ENCODE measurements at regions not wholly inside any gene's neighbourhood (a gene's known extent, or its start where the extent isn't known, plus 50 kb on each side); places are given as distances from the start of the nearest gene placed in this dataset.

DNA sequence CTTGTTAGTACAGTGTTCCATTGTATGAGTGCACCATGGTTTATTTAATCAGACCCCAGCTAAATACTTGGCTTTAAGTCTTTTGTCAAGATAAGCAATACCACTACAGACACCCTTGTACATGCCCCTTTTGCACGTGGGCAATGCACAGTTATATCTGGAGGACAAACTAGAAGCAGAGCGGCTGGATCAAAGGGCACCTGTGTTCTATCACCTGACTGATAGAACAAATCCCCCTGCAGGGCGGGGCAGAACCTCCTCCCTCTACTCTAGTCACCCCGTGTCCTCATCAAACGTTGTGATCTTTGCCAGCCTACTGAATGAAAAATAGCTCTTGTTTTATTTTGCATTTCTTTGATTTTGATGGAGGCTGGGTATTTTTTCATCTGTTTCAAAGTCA is 314.9 kb downstream of the TLE3 start:
- intact Hi-C loops (cut with micrococcal nuclease), result loop anchor here (5.0 kb wide), 1 partner anchor 36 kb away; no protein-coding TSS in a partner anchor

DNA sequence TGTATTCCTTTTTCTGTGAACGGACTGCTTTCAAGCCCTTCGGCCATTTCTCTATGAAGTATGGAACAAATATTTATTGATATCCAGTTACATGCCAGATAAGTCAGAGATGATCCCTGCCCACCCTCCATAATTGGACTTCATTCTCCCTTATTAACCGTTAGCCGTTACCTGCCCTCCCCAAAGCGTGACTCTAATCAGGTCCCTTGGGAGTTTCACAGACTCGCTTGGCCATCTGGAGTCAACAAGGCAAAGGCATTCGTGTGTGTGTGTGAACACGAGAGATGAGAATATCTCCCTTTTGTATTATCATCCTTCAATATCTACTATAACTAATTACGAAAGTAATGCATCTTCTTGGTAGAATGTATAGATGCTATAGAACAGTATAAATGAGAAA is 314.5 kb downstream of the TLE3 start:
- intact Hi-C loops (cut with micrococcal nuclease), result loop anchor here (5.0 kb wide), 1 partner anchor 36 kb away; no protein-coding TSS in a partner anchor

DNA sequence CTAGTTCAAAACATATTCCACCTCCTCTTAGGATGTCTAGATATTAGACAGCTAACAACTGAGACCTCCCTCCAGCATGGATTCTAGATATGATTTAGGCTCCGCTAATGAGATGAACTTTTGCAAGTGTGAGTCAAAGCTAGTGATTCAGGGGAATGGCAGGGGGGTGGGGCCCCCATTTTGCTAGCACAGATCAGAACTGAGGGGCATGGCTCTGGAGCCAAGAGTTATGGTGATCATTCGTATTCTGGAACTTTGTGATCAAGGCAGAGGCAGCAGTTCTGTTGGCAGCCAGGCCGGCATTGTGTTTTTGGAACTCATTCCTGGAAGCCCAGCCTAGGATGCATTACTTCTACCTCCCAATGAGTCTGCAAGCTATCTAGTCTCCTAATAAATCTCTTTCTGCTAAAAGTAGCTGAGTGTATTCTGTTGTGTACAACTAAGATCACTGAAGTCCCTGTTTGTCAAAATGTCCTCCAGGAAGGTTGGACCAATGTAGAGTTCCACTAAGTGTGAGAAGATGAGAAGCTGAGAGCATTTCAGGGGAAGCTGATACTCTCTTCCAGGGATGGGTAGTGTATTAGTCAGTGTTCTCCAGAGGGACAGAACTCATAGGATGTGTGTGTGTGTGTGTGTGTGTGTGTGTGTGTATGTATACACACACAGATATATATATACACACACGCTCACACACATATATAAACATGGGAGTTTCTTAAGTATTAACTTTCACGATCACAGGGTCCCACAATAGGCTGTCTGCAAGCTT is 312.7 kb downstream of the TLE3 start:
- intact Hi-C loops (cut with micrococcal nuclease), result loop anchor here (5.0 kb wide), 1 partner anchor 38 kb away; no protein-coding TSS in a partner anchor

DNA sequence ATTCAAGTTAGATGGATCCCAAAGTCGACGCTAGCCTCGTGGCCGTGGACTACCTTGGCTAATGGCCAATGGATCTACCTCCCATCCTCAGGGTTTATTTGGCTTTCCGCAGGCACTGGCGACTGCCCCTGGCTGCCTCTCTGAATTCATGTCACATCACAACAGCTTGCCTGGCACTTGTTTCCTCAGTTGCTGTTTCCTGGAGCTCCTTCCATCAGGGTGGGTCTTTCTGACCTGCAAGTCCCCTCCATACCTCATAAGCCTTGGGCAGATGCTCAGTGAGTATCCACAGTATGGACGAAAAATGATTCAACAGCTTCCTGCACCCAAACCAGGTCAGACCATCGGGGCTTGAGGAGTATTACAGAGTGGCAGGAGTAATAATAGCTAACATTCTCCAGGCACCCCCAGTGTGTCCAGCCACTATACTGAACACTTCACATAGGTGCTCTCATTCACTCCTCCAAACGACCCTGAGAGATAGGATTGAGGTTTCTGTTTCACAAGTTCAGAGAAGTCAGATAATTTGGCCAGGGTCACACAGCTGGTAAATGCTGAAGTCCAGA is 311.5 kb downstream of the TLE3 start:
- intact Hi-C loops (cut with micrococcal nuclease), result no loop called here

DNA sequence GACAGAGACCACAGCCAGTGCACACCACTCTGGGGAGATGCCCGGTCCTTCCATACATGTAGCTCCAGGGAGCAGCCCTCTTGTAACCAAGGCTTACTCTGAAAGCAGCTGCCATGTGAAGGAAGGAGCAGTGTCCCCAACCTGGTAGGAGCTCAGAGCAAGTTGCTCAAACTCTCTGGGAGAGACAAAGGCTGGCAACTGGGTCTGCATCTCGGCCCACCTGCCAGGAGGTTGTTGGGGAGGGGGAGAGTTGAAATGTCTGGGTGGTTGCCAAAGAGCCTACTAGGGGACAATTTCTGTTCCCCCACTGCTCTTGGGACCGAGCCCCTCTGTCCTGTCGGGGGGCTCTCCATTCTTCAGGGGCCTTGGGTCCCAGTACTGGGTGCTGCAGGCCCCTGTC is 309.9 kb downstream of the TLE3 start:
- intact Hi-C loops (cut with micrococcal nuclease), result no loop called here

DNA sequence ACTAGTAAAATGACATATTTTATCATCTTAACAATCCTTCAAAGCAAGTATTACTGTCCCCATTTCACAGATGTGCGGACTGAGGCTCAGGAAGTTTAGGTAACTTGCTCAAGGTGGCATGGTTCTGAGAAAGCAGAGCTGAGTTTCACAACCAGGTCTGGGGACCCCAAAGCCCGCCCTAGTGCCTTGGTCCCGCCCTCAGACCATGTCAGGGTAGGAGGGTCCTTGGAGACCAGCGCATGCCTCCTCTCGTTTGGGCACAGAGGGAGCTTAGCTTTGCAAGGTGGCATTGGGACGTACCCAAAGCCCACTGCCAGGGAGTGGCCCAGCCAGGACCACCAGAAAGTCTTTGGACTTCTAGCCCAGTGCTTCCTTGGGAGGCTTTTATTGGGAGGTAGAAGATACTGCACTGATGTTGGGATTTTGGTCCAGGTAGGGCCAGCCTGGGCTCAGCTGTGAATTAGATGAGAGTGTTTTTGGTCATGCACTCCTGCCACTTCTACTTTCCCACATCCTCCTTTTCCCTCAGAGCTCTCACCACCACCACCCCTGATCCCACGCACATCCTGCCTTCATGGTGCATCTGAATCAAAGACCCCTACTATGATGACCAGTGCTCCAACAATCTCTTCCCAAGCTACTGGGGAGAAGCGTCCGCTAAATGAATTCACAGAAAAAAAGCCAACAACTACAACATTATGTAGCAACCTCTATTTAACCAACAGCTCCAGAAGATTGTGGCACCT is 307.9 kb downstream of the TLE3 start:
- intact Hi-C loops (cut with micrococcal nuclease), result no loop called here

DNA sequence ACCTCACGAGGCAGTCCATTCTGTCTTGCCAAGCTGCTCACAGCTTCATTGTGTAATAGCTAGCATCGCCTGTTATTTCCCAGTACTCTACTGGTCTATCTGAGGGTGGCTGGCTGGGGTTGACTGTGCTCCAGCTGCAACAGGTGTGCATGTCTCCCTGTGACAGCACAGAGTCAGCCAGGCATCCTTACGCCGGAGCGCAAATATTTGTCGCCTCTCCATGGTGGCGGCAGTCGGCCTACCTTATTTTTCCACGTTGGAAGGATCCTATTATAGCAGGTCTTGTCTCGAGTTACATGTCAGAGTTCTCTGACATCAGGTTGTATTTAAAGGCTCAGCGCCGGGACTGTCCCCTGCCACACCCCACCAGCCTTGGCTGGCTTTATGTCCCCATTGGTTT is 307.1 kb downstream of the TLE3 start:
- intact Hi-C loops (cut with micrococcal nuclease), result no loop called here

DNA sequence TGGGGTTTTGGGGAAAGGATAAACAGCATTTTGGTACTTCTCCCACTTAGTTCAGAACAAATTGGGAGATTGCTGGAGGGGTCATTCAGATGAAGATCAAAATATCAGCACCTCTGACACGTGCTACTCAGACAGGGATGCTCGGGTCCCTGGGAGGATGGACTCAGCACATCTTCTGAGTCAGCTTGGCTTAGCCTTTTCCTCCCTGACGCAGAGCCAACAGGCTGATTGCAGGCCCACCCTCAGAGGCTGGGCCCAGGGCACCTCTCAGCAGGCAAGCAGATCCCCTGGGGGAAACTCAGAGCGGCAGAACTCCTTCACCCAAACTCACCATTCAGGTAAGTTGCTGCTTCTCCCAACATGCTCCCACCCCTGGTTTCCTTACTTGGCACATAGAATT is 304.9 kb downstream of the TLE3 start:
- intact Hi-C loops (cut with micrococcal nuclease), result no loop called here

DNA sequence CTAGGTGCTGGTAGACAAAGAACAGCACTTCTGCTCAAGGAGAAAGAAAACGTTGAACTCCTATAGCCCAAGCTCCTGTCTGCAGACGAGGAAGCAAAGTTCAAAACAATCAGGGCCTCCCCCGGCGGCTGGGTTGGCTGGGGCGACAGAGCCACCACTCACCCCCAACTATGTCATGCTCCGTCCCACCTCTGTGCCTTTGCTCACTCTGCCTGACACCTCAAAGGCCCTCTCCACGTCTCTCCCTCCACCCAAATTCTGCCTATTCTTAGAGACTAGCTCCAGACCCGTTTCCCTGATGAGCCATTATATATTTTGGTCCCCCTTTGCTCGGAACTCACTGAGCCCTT is 304.3 kb downstream of the TLE3 start:
- intact Hi-C loops (cut with micrococcal nuclease), result no loop called here

DNA sequence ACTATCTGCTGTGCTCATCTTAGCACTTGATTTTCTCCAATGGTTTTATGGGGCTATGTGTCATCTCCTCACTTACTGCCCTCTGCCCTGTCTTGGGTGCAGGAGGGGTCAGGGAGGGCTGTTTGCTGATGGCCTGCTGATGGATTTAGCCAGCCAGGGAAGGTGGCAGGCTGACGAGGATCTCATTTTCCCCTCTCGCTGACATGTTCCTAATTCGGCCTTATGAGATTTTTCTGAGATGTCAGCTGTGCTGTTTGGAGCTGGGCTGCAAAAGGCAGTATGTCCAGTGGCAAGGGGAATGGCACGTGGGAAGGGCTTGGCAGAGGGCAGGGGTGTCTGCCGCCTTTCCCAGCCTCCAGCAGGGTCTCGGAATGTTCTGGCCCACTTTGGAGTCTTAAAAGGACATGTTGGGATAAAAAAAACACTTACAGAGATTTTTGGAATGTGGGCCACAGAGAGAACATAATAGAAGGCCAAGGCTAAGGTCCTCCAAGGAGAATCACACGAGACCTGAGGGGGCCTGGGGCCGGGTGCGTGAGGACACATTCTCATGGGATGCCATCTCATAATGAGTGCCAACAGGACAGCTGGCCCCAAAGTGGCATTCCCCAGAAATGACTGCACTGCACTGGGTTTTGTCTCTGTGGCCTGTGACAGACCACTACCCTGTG is 303.8 kb downstream of the TLE3 start:
- intact Hi-C loops (cut with micrococcal nuclease), result no loop called here

DNA sequence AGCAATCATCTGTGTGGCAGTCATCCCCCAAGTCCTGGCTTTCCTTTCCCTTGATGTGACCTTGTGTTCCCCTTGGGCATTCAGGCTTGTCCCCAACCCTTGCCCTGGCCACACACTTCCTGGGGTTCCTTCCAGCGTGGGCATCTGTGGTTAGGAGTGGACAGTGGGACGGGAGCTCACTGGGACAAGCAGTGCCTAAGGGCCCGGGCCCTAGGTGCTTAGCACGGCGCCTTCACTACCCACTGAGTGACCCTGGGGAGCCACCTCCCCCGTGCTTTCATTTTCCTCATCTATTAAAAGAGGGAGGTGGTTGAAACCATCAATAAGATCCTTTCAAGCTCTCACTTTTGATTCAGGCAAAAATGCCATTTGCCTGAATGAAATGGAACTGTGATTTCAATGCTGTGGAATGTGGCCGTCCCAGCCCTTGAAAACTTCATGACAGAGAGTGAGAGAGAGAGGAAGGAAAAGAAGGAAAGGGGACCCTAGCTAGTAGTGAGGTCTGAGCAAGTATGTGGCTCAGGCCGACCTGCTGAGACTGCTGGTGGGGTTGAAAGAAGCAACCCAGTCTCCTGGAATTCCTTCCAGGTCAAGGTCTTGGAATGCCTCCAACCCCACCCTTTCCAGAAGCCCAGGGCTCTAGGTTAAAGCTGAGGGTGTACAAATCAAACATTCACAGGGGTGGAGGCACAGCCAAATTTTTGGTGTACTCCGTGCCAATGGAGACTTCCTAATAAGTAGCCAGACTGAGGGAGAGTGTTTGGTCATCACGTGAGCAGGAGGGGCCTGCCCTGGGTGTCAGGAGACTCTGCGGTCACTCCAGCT is 302.9 kb downstream of the TLE3 start:
- intact Hi-C loops (cut with micrococcal nuclease), result no loop called here

DNA sequence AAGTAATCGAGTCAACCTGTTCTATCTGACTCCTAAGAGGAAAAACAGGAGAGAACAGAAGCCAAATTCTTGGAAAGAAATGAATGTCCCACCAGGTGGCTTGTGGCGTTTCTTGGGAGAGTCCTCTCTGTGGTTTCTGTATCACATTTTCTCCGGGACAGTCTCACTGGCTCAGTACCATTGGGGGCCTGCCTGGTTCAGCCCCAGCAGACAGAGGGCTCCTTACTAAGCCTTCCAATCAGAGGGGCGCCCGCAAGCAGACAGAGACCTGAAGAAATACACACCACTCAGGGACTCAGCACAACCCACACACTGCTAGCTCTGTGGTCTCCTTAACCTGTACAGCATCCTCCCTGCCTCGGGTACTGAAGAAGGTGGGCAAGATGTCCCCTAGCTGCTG is 302.1 kb downstream of the TLE3 start:
- intact Hi-C loops (cut with micrococcal nuclease), result no loop called here

DNA sequence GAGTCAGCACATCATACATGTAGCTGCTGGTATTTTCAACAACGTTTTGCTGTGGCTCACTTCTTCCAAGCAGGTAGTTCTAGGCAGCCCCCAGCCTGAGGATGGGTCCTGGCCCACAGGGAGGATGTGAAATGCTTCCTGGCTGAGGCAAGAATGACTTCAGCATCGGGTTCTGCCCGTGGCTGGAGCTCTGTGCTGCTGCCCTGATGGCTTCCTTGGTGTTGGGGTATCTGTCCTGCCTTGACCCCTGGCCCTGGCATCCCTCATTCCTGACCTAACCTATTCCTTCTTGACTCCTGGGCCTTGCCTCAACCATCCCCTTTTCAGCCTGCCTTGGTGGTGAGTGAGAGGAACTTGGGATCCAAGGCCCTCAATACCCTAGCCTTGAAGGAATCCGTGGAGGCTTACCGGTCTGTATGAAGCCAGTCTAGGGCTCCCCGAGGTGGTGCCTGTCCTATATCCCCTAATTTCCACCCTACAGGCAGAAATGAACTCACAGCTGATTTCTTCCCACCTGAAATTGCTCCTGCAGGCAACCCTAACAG is 300.6 kb downstream of the TLE3 start:
- intact Hi-C loops (cut with micrococcal nuclease), result no loop called here

DNA sequence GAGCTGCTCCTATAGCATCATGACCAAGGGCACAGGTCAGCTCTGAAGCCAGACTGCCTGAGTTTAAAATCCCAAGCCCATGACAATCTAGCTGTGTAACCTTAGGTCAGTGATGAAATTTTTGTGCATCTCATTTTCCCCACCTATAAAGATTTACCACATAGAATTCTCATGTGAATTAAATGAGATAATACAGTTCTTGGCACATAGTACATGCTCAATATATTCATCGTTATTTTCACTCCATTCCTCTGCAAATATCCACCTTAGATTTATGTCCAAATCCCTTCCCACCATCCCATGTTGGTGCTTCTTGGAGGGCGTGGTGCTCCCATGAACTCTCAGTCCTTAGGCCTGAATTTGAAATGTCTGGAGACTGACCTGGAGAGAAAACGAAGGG is 300.1 kb downstream of the TLE3 start:
- intact Hi-C loops (cut with micrococcal nuclease), result no loop called here

DNA sequence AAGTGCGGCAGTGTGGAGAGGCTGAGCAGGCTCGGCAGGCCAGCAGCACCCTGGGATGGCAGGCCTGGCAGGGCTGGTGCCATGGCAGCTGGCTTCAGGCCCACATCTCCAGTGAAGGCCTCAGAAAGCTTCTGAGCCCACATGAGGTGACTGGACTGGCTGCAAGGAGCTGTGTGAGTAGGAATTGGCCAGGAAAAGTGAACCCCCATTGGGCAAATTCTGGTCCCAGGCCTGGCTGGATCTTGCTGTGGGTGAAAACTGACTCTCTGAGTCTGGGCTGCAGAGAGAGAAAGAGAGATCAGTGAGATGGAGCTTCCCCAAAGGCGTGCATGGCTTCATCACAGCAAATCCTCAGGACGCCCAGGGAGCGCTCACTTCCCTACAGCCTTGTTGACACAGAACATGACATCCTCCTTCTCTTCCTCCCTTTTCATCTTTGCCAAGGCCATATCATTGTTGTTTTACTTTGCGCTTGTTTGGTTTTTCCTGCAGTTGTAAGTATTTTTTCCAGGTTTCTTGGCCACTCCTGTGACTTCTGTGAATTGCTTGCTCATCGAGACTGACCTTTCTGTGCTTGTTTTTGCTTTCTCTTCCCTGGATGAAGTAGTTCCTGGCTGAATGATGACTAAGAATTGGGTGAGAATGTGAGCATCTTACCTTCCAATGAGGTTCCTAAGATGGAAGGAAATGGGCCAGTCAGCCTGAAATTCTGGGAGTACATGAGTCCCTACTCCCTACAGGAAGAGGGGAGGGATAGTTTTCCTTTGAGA is 299.1 kb downstream of the TLE3 start:
- intact Hi-C loops (cut with micrococcal nuclease), result no loop called here

DNA sequence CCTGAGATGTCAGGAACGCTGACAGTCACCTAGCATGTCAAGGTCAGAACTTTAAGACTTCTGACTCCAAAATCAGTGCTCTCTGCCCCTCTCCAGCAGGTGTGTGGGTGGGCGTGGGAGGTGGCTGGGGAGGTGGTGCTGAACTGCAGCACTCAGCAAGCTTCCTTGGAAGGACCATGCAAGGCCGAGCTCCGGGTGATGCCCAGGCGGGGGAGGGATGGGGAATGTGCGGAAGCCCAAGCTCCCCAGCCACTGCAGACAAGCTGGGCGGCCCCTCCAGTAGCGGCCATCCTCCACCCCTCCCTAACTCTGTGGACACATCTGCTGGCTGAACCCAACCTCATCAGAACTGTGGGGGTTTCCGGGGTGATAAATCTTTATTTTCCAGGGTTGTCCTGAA is 296.6 kb downstream of the TLE3 start:
- intact Hi-C loops (cut with micrococcal nuclease), result no loop called here

DNA sequence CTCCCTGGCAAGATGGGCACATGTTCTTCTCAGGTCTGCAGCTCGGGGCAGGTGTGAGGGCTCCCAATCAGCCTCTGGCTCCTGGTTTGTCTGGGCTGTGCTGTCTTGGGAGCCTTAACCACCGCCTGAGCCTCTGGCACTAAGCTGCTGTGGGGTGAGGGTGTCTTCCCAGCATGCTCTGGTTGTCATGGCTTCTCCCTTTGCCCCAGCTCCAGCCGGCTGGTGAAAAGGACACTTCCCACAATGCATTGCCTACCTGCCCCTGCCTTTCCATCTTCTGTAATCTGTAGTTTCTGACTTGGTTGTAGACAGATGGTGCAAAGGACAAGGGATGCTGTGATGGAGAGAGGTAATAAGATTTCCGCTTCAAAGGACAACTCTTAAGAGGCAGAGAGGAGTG is 295.3 kb downstream of the TLE3 start:
- intact Hi-C loops (cut with micrococcal nuclease), result no loop called here

DNA sequence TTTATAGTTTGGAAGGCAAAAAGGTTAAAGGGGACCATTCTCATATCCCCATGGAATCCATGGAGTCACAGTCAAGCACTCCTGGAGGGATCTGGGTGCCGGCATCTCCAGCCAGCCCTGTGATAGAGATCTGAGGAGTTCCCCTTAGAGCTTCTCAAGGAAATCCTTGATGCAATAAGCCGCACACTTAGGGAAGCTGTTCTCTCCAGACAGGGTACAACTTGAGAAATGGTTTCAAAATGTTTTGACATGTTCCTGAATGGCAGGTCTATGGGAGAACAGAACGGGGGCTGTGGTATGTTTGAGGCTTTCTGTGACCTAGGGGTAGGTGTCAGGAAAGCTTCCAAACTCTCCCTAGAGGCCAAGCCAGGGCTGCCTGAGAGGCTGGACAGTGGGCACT is 292.9 kb downstream of the TLE3 start:
- intact Hi-C loops (cut with micrococcal nuclease), result no loop called here

DNA sequence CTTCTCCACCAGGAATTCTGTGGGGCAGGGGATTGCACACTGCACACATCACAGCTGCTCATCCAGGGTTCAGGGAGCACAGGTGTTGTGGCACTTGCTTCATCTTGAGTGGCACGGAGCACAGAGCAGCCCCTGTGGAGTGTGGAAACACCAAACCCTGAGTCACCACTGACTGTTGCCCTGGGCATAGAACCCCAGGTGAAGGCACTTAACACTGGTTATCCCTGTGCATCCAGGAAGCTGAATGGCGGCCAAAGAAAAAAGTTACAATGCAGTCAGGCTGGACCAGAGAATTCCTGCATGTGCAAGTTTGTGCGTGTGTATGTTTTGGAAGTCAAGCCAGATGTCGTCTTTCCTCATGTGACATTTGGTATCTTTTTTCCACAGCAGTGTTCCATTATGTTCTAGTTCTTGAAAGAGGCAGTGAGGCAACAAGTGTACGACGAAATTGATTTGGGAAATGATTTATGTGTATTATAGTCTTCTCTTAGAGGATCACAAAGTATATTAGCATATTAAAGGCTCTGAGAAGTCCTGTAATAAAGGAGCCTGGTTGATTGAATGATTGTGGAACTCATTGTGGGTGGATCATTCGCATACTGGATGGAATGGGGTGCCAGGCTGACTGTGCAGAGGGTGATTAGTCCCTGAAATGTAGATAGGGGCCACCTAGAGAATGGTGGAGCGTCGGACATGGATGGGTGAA is 292.3 kb downstream of the TLE3 start:
- intact Hi-C loops (cut with micrococcal nuclease), result no loop called here
